Pancreas (tissue), 10 donors: ENCODE measurements at regions not wholly inside any gene's neighbourhood (a gene's known extent, or its start where the extent isn't known, plus 50 kb on each side); places are given as distances from the start of the nearest gene placed in this dataset.
"Not testable (repeated sequence)": the region's sequence is repeated elsewhere in the genome, so short reads cannot be mapped to it uniquely, and the experiment has no call there.

Source experiments
- ATAC-seq, 4 donors: fragments of 200-7000 bp; cut with Tn5 transposase; one replicate each; pipeline versions ENCODE4 v1.8.0 to v1.9.1; 2020; ENCODE audit warnings: mild to moderate bottlenecking in 4 of 4, moderate library complexity in 4 of 4
- DNase-seq, 6 donors: peaks; one replicate each; pipeline ENCODE4 v3.0.0-alpha.2; 2020
- FAIRE-seq: peaks from 2 replicates; lab custom pipeline; 2012; peaks lifted over from hg19 to GRCh38; lab: Jason Lieb, UNC
- H3K27ac ChIP-seq, 4 donors: fragments of 200-600 bp; sonication (generic); 1 replicate in 3 of 4; 2 replicates in 1 of 4; pipeline versions ENCODE4 v1.5.0 to v1.8.0; 2020
- H3K27me3 ChIP-seq, 4 donors: fragments of 200-600 bp; one replicate each; pipeline ENCODE4 v1.8.0; 2021
- H3K36me3 ChIP-seq, 3 donors: fragments of 200-600 bp; sonication (generic) in 1 of 3; one replicate each; pipeline versions ENCODE4 v1.5.0 to v1.8.0; 2020 to 2021
- H3K4me1 ChIP-seq, 3 donors: fragments of 200-600 bp; one replicate each; pipeline ENCODE4 v1.8.0; 2021
- H3K4me3 ChIP-seq, 4 donors: fragments of 200-600 bp; sonication (generic) in 2 of 4; one replicate each; pipeline versions ENCODE4 v1.5.0 to v1.8.0; 2020 to 2021
- H3K9me3 ChIP-seq, 4 donors: fragments of 200-600 bp; one replicate each; pipeline ENCODE4 v1.8.0; 2021
- WGBS, 2 donors: extraction: QIAGEN DNeasy Blood & Tissue Kit; methylation state at CpG; one replicate each; pipeline ENCODE4 v1.1.7; 2013; 5-methylcytosine and 5-hydroxymethylcytosine counted together
- intact Hi-C, 3 donors: fragments of 100-400 bp; cut with DNase I; formaldehyde crosslinking; loops; one replicate each; pipeline versions ENCODE4 v1.11.1 to v1.14.2; 2022
- TF ChIP-seq, protein P1 (sequence below), 4 donors: fragments of 200-600 bp; sonication (generic) in 3 of 4; IDR thresholded peaks; one replicate each; pipeline versions ENCODE4 v1.5.0 to v1.8.0; 2021; ENCODE audit warnings: antibody characterized with exemption in 4 of 4
- donor health status: healthy with polysubstance abuse.
- donor health status: DM: no; HTN: no; CAD: no; lungs with moderate emphysema.
- donor health status: DM: no; HTN: no; CAD: no.
- donor health status: control.
- donor health status: control.
- donor health status: Bipolar disorder and iron deficiency.
- donor health status: DM: yes; HTN: yes; CAD: no.
- donor health status: DM: no; HTN: no; CAD: no.
- donor health status: DM: no; HTN: no; CAD: no.
- donor health status: DM: yes; HTN: yes; CAD: no.

DNA sequence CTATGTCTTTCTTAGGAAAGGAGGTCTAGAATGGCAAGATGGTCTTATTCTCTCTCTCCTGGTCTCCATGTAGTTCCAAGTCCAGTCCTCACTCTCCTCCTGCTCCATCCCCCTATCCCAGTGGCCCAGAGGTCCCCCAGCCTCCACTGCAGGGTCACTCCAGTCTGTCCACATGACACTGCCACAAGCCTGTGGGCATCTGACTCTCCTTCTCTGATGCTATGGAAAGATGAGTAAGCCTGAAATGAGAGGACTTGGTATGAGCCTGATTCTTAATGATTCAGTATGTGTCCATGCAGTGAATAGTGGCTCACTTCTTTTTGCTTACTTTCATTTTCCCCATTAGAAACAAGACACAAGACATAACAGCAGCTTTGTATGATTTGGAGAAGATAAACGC is 516.8 kb upstream of the ADGRL3 start:
- TF ChIP-seq, protein P1, sequence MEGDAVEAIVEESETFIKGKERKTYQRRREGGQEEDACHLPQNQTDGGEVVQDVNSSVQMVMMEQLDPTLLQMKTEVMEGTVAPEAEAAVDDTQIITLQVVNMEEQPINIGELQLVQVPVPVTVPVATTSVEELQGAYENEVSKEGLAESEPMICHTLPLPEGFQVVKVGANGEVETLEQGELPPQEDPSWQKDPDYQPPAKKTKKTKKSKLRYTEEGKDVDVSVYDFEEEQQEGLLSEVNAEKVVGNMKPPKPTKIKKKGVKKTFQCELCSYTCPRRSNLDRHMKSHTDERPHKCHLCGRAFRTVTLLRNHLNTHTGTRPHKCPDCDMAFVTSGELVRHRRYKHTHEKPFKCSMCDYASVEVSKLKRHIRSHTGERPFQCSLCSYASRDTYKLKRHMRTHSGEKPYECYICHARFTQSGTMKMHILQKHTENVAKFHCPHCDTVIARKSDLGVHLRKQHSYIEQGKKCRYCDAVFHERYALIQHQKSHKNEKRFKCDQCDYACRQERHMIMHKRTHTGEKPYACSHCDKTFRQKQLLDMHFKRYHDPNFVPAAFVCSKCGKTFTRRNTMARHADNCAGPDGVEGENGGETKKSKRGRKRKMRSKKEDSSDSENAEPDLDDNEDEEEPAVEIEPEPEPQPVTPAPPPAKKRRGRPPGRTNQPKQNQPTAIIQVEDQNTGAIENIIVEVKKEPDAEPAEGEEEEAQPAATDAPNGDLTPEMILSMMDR (IDR thresholded peaks at IDR 0.05) = no peak
- Histone ChIP-seq H3K27me3 (no peaks in the 10 kb centered on the region), H3K36me3 (no peaks in the 10 kb centered on the region), H3K27ac (no peak overlapping the region), H3K9me3 (no peaks in the 10 kb centered on the region), H3K4me1 (no peaks in the 10 kb centered on the region), H3K4me3 (no peak overlapping the region)
- ATAC-seq (no peak), FAIRE-seq (no peak), DNase-seq (no peak)
- intact Hi-C loops = no loop called here
- 38 to 67% methylated on average over 1 of the region's 1 CpG for WGBS, 2 donors

DNA sequence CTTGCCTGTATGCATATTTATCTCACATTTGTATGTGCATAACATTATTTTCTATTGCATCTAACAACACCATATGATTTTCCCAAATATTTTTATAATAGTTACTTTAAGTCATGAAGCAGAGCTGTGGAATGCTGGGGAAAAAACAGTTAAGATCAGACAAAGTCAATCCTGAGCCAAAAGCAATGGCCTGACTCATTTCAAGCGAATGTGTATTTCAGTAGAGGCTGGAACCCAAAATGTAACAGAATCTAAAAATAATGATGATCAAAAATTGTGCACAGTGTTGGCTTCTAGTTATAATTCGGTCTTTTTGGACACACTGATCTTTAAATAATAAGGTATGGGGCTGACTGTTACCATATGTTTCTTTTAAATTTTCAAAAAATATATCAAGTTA is 516.2 kb upstream of the ADGRL3 start:
- TF ChIP-seq, protein P1 (IDR thresholded peaks at IDR 0.05) = no peak
- no peak for FAIRE-seq
- intact Hi-C loops = no loop called here

DNA sequence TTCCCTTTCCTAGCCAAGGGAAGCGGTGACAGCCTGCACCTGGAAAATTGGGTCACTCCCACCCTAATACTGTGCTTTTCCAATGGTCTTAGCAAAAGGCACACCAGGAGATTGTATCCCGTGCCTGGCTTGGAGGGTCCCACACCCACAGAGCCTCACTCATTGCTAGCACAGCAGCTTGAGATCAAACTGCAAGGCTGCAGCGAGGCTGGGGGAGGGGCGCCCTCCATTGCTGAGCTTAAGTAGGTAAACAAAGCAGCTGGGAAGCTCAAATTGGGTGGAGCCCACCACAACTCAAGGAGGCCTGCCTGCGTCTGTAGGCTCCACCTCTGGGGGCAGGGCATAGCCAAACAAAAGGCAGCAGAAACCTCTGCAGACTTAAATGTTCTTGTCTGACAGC is 504.1 kb upstream of the ADGRL3 start:
- H3K27ac ChIP-seq, ATAC-seq, H3K36me3 ChIP-seq, H3K4me3 ChIP-seq, H3K27me3 ChIP-seq, H3K9me3 ChIP-seq, intact Hi-C loops, H3K4me1 ChIP-seq, FAIRE-seq: not testable (repeated sequence)
- peak in 1 of 6 donors; percentile 34 for DNase-seq
- 58 to 64% methylated on average over 5 of the region's 5 CpGs for WGBS, 2 donors

More for the DNA sequence above, 516.2 kb upstream of the ADGRL3 start:
- no peak overlapping the region for H3K27ac ChIP-seq
- WGBS, 2 donors = 31 to 50% methylated on average over 2 of the region's 2 CpGs
- no peaks in the 10 kb centered on the region for H3K9me3 ChIP-seq
- no peaks in the 10 kb centered on the region for H3K4me1 ChIP-seq
- DNase-seq = no peak
- H3K4me3 ChIP-seq = no peak overlapping the region
- H3K27me3 ChIP-seq = no peaks in the 10 kb centered on the region
- no peak for ATAC-seq
- no peaks in the 10 kb centered on the region for H3K36me3 ChIP-seq

DNA sequence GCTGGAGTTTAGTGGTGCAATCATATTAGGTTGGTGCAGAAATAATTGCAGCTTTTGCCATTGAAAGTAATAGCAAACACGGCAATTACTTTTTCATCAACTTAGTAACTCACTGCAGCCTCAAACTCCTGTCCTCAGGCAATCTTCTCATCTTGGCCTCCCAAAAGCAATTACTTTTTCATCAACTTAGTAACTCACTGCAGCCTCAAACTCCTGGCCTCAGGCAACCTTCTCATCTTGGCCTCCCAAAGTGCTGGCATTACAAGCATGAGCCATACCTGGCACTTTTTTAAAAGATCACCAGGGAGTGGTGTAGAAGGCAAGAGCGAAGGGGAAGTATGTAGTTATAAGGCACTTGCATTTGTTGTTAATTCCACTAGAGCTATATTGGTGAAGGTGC is 491.1 kb upstream of the ADGRL3 start:
- intact Hi-C loops = no loop called here

DNA sequence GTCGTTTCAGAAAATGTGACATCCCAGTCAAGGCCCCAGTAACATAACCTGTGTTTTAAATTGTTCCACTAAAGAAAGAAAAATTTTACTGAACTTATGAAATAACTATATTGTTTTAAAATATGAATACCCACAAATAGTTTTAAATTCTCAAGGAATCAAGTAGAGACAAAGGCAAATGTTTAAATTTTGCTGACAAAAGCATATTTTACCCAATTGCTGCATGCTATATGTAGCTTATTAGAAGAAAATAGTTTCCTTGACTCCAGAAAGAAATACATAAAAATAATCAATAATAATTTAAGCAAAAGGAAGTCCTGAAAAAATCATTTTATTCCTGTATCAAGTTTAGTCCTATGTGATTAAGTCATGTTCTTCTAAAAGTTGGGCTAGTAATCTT is 481.3 kb upstream of the ADGRL3 start:
- H3K4me3 ChIP-seq = no peak overlapping the region
- 23 to 32% methylated on average over 1 of the region's 1 CpG for WGBS, 2 donors
- ATAC-seq (no peak), FAIRE-seq (no peak), DNase-seq (no peak)
- intact Hi-C loops = no loop called here
- H3K36me3 ChIP-seq = no peaks in the 10 kb centered on the region
- H3K27ac ChIP-seq = no peak overlapping the region
- no peaks in the 10 kb centered on the region for H3K4me1 ChIP-seq
- no peaks in the 10 kb centered on the region for H3K9me3 ChIP-seq
- TF ChIP-seq, protein P1 (IDR thresholded peaks at IDR 0.05) = no peak
- no peaks in the 10 kb centered on the region for H3K27me3 ChIP-seq

More for the DNA sequence above, 491.1 kb upstream of the ADGRL3 start:
- H3K9me3 ChIP-seq = peaks cover 0 to 2% (median 0%) of the 10 kb centered on the region in 4 donors
- no peak overlapping the region for H3K4me3 ChIP-seq
- H3K36me3 ChIP-seq = no peaks in the 10 kb centered on the region
- 63 to 73% methylated on average over 2 of the region's 2 CpGs for WGBS, 2 donors
- no peaks in the 10 kb centered on the region for H3K27me3 ChIP-seq
- TF ChIP-seq, protein P1 (IDR thresholded peaks at IDR 0.05) = no peak
- no peaks in the 10 kb centered on the region for H3K4me1 ChIP-seq
- no peak overlapping the region for H3K27ac ChIP-seq
- ATAC-seq (no peak), FAIRE-seq (no peak), DNase-seq (no peak)
